NCI-H2171 (cell line): ENCODE measurements at regions not wholly inside any gene's neighbourhood (a gene's known extent, or its start where the extent isn't known, plus 50 kb on each side); places are given as distances from the start of the nearest gene placed in this dataset.
"Not testable (repeated sequence)": the region's sequence is repeated elsewhere in the genome, so short reads cannot be mapped to it uniquely, and the experiment has no call there.

Source experiments
- DNase-seq: peaks from one replicate; lab custom pipeline; 2025; lab: John Stamatoyannopoulos, UW

DNA sequence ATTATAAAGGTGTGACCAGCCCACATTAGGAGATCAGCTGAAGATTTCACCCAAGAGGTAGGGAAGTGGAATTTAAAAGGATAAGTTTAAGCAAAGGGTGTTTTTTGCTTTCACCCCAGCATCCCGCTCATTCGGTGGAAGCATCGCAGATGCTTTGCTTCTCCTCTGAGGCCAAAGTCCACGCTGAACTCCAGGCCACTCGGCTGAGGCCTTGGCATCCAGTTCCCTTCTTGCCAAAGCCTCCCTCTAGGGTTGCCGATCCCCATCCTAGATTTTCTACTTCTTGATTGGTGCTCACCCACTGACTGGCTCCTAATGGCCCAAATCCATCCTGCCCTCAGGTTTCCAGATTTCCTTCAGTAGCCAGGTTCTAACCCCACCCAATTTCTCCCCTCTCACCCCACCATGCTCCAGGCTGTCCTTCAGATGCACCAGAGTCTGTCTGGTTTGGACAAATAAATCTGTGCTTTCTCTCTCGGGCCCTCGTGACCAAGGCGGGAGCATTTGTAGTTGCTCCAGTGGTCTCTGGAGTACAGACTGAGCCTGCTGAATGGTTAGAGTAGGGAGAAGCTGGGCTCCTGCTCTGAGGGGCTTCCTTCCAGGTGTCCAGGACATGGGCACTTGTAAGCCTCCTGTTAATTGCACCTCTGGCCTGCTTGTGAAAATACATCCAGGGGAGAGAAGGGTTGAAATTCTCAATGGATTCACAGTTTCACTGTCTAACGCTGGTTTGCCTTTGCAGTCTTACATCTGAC, 193.2 kb downstream of the C1orf94 start:
- DNase-seq = no peak

GRCh38 chr1:34370748-34371147, 194.0 kb downstream of the C1orf94 start:
- DNase-seq = no peak

- DNase-seq = not testable (repeated sequence)
Observed at GRCh38 chr1:34371179-34371578, 194.5 kb downstream of the C1orf94 start.

GRCh38 chr1:34371829-34372532, 195.3 kb downstream of the C1orf94 start:
- DNase-seq = no peak

- DNase-seq = no peak
Observed at GRCh38 chr1:34372891-34373290, 196.2 kb downstream of the C1orf94 start.

DNA sequence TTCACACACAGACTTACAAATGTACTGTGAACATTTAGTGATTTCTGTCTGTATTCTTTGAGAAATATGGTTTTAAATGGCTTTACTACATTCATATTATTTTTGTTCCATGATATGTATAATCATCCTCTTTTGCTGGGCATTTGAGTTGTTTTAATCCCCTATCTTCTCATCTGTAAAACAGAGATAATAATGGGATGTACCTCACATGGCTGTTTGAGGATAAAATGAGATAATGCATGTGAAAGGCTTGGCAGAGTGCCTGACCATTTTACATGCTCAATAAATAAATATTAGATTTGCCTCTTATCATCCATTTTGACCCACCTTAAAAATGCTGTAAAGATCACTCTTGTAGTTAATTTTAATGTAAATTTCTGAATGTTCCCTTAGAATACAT, 197.2 kb downstream of the C1orf94 start:
- no peak for DNase-seq

DNA sequence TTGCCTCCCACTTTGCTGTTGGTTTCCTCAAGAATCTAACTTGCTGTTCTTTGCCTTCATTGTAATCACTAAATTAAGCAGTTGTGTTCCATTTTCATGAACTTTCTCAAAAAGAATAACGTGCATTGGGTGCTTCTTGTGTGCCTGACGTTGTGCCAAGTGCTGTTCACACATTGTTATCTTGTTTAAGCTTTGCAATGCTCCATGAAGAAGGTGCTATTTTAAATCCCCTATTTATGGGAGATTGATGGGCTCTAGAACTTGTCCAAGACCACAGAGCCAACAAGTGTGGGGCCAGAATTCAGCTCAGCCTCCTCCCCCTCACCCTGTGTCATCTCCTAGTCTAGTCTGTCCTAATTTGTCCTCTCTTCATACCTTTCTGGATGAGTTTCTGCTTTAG, 199.8 kb downstream of the C1orf94 start:
- no peak for DNase-seq

- DNase-seq = peak; percentile 63
Observed at GRCh38 chr1:34378968-34379856, 202.5 kb downstream of the C1orf94 start.

DNA sequence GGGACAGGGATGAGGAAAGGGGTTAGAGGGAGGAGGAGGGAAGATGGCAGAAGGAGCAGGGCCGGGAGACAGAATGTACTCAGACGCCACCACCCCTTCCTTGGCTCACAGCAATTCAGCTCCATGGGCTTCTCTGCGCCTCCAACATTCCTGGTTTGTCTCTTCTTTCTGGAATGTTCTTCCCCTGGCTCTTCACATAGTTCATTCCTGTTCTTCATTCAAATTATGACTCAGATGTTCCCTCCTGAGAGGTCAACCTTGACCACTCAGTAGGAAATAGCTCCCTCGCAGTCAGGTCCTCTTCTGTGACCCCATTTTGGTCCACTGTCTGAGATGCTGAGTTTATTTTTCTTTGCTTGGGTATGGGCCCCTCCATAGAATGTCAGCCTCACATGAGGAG, 203.2 kb downstream of the C1orf94 start:
- DNase-seq = no peak

GRCh38 chr1:34380526-34381124, 203.9 kb downstream of the C1orf94 start:
- peak; percentile 24 for DNase-seq

GRCh38 chr1:34389974-34390373, 213.3 kb downstream of the C1orf94 start:
- DNase-seq = no peak

DNA sequence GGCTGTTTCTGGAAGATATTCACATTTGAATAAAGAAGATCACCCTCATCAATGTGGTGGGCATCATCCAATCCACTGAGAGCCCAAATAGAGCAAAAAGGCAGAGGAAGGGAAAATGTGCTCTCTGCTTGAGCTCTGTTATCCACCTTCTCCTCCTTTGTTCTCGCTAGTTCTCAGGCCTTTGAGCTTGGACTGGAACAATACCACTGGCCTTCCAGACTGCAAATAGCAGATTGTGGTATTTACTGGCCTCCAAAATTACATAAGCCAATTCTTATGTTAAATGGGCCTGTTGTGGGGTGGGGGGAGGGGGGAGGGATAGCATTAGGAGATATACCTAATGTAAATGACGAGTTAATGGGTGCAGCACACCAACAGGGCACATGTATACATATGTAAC, 219.3 kb downstream of the C1orf94 start:
- no peak for DNase-seq

DNA sequence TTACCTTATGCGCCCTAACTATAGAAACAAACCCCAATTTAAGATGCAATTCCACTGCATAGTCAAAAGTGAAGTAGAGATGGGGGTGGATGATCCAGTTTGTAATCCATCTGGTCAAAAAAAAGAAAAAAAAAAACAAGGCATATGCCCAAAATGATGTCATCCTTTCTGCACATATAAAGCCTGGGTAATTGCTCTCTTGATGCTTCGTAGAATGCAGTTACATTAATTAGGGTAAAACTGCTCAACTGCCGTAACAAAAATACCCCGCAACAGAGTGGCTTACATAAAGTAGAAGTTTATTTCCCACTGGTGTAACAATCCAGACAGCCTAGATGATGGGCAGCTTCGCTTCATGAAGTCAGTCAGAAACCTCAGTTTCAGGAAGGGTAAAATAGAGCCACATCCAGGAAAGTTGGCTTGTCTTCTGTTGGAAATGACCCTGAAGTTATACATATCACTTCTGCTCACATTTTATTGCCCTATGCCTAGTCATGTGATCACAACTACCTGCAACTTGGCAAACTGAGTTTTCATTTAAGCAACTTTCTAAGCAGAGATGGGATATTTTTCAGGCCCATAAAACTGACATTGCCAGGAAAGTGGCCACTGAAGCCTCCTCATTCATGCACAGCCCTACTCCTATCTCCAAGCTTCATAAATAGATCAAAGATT, 221.7 kb downstream of the C1orf94 start:
- DNase-seq = peak; percentile 53

DNA sequence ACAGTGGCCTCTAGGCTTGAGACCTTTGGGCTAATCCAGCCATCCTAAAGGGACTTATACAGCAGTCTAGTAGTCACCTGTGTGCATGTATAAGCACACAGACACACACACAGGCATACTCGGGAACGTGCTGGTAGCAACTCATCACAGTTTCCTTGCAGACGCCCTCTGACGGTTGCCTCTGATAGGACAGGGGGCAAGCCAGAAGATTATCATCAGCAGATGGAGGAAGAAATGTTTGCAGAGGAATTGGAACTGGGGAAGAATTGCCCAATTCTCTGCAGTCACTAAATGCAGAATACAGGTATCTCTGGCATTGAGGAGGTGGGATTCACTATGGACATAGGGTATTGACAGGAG, 222.2 kb downstream of the C1orf94 start:
- no peak for DNase-seq

DNA sequence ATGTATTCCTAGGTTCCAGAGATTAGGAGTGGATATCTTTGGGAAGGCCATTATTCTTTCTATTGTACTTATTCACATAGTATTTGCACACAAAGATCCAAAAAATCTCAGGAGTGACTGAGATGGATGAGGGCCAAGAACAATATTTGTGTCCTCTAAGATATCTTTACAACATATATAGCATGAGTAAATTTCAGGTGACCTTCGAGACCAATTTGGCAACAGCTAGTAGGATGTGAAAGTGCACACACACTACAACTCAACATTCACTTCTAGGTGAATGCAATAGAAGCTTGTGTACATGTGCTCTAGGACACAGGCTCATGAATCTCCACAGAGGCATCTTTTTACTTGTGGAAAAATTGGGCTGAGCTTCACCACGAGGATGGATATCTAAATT, 224.0 kb downstream of the C1orf94 start:
- DNase-seq = no peak

GRCh38 chr1:34403156-34403555, 226.4 kb downstream of the C1orf94 start:
- DNase-seq = no peak

DNA sequence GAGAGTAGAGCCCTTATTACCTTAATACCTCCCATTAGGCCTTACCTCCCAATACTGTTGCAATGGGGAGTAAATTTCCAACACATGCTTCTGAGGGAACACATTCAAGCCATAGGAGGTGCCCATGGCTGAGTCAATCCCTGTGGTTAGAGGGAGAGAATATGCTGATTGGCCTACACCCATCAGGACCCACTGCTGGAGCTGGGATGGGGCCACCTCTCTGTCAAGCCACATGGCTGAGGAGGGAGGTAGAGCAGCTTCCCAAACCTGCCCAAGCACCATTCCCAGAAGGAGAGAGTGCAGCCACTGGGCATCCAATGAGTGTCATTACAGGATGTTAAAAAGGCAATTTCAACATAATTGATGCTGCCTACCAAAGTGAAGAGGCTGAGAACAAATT, 228.1 kb downstream of the C1orf94 start:
- no peak for DNase-seq

DNA sequence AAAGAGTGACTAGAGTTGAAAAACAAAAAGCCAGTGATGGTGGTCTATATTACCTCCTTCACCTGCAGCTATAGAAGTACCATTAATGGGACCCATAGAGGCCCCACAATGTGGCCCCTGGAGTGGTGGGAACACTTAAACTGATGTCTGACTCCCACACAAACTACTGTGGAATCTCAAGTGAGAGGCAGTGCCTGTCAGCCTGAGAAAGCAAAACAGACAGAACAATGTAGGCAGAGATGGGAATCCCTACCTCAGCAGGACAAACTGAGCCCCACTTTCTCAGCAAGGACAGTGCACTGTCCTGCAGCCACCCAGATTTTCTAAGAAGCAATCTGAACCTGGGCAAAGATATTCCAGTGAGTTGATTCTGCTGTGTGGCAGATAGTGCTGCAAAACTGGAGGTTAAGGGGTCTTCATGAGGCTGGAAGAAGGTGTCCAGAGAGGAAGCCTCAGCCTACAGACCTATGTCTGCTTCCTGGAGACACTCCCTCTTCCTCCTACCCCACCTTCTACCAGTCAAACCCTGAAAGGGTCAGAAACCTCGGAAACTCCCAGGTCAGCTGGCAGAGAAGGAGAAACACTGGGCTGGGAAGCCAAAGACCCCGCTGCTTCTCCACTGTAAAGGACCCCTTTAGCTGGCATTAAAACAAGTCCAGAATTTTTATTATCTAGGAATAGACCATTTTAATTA, 228.7 kb downstream of the C1orf94 start:
- DNase-seq = no peak

DNA sequence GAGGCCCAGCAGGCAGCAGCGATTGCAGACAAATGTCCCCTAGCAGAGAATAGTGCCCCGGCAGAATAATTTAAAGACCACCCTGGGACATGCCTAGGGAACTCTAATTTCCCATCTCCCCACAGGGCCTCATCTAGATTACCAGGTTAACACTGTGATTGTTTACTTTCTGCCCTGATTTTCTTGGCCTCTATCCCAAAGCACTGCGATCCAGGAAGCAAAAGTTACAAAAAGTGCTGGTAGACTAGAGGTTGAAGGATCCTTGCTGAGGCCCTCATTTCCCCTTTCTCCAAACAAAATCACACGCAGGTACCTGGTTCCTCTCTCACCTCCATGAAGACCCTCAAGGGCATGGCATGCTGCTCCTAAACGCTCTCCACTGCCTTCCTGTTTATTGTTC, 229.7 kb downstream of the C1orf94 start:
- no peak for DNase-seq

DNA sequence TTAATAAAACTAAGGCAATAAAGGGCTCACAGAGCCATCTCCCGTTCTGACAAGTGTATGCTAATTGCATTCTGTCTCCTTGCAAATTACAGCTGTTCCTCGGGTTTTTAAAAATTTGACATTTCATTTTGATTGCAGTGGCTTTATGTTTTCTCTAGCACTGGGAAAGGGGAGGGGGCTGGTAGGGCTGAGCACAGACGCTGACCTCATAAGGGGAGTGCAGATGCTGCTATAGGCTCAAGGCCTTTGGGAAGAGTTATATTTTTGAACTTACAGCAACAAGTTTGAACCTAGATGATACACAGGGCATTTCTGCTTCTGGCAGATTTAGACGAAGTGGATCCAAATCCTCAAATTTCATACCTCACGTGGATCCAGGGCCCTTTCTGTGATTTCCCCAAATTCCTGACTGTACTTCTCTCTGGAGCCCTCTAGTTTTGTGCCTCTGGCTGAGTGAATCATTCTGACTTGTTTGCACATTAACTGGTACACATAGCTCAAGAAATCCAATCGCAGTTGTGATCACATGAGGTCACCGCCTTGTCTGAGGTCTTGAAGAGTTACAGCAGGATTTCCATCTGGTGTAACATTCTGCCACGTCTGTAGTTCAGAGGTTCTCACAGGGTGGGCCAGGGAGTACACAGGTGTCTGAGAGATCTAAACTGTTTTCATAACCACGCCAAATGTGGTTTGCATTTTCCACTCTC, 230.3 kb downstream of the C1orf94 start:
- DNase-seq = peak; percentile 90

DNA sequence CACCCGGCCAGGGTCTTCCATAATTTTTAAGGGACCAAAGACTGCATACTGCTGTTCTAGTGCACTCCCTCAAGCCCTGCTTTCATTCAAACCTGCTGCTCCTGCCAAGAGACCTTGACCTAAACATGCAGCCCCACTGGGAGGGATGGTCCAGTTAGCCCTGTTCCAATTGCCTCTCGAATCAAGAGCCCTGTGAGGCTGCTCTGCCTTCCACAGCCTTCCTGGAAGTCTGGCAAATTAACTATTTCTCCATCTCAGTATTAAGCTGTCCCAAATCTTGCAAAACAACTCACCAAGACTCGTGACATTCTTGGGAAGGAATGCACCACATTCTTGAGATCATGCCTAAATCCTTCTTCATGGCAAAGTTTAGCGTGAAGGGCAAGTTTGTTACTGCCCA, 231.3 kb downstream of the C1orf94 start:
- DNase-seq = no peak
